OCI-LY1 (cell line): ENCODE measurements at regions not wholly inside any gene's neighbourhood (a gene's known extent, or its start where the extent isn't known, plus 50 kb on each side); places are given as distances from the start of the nearest gene placed in this dataset.

Experiments used
- CTCF ChIP-seq: fragments of 200-600 bp; sonication (generic), shearing (Covaris generic); IDR thresholded peaks from 2 replicates; pipeline ENCODE4 v1.5.1; 2017; ENCODE audit warnings: mild to moderate bottlenecking, antibody characterized with exemption, low read length, moderate library complexity, mixed read lengths
- EZH2 ChIP-seq: fragments of 200-600 bp; sonication (generic), shearing (Covaris generic); IDR thresholded peaks from 2 replicates; pipeline ENCODE4 v1.8.0; 2017; ENCODE audit warnings: borderline replicate concordance, mixed run types, mild to moderate bottlenecking, antibody characterized with exemption, low read length, moderate library complexity, mixed read lengths

- TF ChIP-seq EZH2, result no peak
- no peak for TF ChIP-seq CTCF
These were observed 398.9 kb upstream of the PLXNA2 start for GRCh38 chr1:208643005-208643597.
